NCI-H345 treated with DMSO at 0.1 percent for 48 hours (cell line): ENCODE measurements at regions not wholly inside any gene's neighbourhood (a gene's known extent, or its start where the extent isn't known, plus 50 kb on each side); places are given as distances from the start of the nearest gene placed in this dataset.
"Not testable (repeated sequence)": the region's sequence is repeated elsewhere in the genome, so short reads cannot be mapped to it uniquely, and the experiment has no call there.

ENCODE experiments used
- DNase-seq: peaks from one replicate; lab custom pipeline; 2025; ENCODE audit not compliant: unreplicated experiment; lab: John Stamatoyannopoulos, UW

DNA sequence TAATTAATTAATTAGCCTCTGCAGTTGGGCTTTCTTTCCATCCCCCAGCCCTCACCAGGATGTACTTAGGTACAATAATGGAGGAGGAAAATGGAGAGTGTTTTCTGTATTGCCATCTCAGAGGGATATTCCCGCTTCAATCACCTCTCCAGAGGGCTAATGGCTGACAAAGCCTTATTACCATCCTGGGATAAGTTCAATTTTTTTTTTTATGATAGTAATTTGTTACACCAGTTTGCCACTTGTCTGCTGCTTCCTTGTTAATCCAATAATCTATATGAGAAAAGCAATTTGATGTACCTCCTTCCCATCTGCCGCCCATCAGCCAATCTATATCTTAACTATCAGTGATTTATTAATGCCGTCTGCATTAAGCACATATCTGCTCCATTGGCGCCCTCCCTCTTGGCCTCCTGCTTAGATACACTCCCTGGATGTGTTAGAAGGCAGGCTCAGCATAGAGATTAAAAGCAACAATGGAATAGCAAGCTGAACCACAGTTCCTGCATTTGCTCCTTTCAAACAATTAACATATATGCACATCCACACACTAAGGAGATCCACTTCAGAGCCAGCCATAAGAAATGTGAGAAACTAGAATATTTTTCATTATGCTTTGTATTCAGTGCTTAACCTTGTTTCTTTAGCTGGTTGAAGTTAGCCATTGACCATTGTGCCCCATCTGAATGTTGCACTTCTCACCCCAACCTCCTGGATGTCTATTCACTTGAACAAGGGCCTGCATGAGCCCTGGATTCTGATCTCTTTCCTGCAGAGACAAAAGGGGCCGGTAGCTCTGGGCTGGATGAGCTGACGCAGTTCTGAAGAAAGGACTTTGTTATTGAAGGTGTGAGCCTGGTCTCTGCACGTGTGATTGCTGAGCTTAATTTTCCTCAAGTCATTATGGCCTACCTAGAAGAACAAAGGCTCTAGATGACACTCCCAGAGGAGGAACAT, 237.3 kb upstream of the GAP43 start:
- DNase-seq = no peak

DNA sequence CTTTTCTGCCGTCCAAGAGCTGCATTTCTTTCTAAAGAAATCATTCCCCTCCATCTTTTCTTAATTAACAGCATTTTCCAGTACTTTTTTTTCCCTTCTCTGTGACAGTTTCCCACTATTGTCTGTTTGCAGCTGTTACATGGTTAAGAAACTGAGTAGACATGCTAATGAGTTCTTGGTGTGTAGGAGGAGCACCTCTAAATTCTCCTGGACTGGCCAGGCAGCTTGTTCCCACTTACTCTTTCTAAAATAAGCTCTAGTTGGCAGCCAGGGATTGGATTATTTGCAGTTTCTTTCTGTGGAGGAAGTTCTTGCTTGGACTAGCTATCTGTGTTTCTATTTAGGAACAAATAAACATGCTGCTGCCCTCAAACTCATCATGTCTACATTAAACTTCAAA, 235.1 kb upstream of the GAP43 start:
- no peak for DNase-seq

DNA sequence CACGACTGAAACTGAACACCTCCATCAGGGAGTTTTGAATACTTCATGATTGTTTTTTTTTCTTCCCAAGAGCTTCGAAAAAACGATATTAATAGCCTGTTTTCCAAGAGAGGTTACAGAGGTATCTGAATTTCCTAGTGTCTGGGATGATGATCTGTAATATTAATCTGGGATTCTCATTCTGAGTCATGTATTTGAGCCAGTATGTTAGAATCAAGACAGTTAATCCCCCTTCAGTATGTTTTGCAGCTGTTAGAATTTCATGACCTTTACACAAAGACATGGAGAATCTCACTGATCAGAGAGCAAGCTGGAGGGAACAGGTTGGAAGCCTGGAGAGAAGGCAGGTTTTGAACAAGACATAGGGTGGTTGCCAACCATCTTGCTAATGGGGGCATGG, 234.5 kb upstream of the GAP43 start:
- DNase-seq = no peak

DNA sequence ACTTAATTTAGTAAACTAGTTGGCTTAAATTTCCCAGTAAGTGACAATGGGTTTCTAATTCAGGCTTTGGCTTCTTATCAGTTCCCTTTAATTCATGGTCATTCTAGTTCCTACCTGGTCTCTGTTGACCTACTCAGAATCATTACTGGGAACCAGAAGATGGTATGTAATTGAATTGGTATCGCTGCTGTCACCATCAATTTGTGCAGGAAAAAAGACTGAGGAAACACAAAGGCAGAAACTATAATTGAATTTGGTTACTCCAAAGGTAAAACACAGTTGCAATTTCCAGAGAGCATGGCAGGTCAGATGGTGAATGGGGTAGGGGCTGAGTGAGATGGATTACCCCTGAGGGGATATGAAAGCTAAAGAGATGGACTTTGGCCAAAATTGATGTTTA, 226.5 kb upstream of the GAP43 start:
- DNase-seq = no peak

DNA sequence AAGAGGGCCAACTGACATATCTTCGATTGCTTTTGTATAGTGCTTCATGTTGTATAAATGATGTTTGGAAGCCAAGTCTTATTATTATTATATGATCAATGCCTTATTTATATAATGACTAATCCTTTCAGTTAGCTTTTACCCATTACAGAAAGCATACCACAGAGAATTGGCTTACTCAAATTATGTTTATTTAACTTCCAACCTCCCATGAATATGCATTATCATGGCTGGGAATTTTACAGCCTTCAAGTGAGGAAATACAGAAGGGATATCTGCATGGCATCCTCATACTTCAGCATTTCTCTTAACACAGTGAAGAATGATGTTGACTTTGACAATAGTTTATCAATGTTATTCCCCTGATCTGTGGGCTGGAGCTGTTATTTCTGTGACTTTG, 225.9 kb upstream of the GAP43 start:
- DNase-seq = no peak

DNA sequence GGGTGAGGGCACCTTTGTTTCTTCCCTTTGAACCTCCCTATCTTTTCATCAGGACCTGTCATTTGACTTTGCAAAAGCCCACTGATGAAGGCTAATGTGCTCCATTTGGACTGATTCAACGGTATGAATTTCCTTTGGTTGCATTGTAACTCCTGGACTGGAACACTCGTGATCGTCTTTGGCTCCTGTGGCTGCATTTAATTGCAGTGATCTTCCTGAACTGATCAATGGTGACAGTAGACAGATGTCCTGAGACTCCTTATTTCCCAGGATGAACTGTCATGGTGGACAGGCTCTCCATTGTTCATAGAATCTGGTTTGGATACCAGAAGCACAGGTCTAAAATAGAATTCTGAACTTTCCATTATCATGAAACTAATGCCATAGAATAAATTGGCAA, 224.8 kb upstream of the GAP43 start:
- no peak for DNase-seq

DNA sequence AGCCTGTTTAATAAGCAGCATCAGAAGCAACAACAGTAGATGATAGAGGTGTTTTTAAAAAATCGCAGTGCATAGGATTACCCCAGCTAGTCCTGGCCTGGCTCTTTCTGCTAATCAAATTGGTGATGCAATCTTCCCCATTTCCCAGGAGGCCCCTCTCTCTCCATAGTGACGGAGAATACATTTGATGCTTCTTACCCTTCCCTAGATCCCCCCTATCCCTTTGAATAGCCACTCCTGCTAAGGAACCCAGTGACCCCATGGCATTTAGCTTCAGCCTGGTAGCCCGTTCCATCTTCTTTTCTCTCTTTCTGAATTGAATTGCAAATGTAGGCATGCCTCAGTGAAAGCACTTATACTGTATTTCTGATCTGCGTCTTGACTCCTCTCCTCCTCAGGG, 223.6 kb upstream of the GAP43 start:
- DNase-seq = no peak

DNA sequence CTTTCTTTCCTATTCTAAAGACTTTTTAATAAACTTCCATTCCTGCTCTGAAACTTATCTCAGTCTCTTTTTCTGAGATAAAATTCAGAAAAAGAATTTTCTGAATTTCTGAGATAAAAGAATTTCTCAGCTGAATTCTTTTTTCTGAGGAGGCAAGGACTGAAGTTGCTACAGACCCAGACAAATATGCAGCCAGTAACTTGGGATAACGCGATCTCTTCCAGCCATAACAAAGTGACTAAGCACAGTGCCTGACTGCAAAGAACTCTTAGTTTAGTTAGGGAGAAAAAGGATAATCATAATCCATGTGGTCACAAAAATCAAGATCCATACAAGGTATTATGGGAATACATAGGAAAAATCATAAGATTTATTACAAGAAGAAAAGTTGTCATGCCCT, 222.0 kb upstream of the GAP43 start:
- DNase-seq = no peak

DNA sequence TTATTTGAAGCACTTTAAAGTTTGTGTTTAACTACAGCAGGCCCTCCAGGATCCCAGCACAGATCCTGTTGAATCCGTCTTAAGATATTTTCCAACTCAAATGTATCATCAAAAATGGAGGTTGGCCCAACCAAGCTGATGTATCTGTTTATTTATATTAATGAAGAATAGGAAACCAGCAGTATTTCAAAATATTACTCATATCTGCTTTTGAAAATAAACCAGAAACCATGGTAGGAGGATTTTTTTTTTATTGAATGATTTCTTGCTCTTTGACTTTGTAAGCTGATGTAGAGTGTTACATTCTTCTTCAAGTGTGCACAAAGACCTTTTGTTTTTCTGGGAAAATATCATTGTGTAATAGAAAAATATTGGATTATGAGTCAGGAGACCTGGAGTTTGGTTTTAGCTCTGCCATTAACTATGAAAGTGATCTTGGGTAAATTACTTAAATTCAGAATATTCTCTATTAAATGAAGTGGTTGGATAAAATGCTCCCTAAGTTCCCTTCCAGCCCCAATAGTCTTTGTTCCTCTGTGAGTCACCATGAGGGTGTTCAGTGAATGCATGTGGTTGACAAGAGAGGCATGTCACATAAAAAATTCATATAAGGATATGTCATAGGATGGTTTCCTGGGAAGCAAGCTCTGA, 221.3 kb upstream of the GAP43 start:
- DNase-seq = no peak

DNA sequence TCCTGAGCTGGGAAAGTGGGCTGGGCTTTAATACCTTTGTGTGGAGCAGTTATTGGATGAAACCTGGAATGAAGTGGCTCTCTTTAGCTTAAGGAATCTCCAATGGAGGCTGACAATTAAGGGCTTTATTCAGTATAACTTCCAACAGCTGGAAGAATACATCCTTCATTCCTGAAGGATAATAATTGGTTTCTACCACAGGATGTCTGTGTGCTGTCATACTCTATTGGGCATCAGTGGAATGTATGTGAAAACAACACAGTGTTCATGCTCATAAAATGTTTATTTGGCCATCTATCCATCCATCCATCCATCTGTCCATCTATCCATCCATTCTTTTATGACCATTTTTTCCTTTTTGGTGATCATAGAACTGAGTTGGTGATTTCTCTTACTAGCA, 220.7 kb upstream of the GAP43 start:
- no peak for DNase-seq

DNA sequence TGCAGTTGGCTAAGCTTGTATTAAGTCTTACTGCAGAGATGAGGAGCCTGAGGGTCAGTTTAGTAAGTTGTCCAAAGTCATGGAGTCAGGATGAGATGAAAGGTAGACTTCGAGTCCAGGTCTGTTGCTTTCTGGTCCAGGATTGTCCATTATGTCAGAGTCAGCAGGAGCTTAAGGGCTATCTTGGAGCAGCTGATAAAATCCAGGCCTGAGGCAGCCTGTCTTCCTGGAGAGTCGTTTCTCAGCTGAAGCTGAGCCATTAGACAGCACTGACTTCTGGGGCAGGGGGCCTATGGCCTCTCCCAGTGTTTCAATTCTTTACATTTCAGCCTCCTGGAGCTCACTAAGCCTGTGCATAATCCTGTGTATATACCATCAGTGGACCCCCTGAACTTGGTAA, 219.5 kb upstream of the GAP43 start:
- no peak for DNase-seq

DNA sequence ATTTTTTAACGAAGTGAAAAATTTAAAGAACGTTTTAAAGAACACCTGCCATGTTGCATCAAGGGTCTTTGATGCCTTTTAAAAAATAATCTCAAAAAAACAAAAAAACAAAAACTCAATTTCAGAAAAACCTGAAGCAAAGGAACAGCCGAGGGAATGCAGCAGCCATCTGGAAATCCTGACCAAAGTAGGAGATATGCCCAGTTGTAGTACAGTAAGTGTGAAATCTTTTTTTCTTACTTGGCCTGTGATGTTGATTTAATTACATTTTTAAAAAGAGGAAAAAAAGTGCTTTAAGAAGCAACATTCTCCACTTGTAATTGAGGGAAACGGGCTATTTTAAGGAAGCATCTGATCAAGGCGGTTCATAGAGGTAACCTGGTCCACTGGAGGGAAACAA, 213.7 kb upstream of the GAP43 start:
- DNase-seq = no peak

DNA sequence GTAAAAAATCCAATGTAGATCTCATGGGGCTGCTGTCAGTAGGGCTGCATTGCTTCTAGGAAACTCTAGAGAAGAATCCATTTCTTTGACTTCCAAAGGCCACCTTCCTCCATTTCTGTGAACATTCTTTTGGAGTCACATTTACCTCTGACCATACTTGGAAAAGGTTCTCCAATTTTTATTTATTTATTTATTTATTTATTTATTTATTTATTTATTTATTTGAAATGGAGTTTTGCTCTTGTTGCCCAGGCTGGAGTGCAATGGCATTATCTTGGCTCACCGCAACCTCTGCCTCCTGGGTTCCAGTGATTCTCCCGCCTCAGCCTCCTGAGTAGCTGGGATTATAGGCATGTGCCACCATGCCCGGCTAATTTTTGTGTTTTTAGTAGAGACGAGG, 208.7 kb upstream of the GAP43 start:
- not testable (repeated sequence) for DNase-seq

DNA sequence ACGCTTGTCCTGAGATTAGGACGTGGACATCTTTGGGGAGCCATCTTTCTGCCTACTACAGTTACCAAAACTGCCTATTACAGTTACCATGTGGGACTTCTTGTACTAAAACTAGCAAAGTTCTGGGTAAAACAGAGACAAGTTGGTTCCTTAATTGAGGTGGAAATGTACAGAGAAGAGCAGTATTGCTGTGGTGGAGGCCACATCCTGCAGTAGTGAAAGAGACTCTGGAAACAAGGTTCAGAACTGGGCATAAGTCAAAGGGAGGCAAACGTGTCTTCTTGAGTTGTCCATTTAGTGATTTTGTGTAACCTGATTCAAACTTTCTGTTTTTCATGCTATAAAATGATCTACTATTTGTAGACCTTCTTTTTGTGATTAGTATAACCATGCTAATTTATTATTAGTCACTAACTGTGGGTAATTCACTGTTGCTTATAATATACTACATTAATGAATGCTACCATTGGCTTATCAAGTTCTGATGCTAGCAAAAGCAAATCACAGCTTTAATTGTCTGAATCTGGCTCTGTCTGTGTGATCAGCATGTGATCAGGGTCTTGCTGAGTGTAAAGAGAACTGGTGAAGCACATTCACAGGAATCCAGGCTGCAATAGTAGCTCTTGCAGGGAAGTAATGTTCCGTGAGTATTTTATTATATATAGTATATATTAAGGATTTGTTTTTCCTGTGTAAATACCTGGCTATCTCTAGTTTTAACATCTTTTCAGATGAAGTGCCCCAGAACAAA, 207.9 kb upstream of the GAP43 start:
- no peak for DNase-seq

DNA sequence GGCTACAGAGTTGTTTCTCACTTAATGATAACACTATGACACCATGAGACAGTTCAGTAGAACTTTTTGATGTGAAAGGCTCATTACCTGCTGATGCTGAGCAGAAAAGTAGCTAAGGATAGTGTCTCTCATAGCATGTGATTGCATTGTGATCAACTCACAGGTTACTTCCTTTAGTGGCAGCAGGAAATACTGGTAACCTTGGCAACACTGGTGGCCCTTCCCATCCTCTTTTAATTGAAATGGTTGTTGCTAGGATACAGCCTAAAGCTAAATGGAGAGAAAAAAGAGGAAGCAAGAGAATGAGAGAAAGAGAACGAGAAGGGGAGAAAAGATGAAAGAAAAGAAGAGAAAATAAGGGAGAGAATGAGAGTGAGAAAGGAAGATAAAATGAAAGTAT, 204.7 kb upstream of the GAP43 start:
- DNase-seq = no peak

DNA sequence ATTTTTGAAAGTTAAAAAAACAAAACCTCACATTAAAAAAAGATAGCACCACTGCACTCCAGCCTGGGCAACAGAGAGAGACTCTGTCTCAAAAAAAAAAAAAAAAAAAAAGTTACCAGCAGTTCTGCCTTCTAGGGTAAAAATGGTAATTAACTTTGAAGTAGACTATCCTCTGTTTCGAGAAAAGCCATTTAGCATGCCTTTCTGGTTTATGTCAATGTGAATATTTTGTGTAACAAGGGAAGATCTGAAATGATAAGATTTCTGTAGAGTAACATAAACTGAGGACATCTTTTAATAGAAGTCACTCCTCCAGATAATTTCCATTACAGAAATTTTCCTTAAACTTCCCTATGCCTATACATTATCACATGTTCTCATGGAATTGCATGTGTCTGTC, 203.2 kb upstream of the GAP43 start:
- no peak for DNase-seq

DNA sequence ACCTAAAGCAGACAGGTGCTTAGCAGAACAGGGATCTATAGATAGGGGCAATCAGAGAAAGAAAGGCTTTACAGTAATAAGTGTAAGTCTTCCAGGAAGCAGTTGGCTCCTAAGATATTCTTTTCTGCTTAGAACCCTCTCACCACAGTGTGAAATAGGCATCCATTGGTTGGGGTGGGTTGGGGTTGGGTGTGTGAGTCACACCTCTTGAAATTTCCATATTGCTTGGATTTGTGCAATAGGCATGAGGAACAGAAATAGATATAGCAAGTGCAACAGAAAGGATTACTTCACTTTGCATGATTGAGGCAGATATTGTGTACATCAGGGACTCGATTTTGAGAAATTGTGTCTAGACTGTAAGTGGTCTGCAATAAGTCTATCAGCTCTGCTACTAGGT, 200.1 kb upstream of the GAP43 start:
- DNase-seq = no peak

DNA sequence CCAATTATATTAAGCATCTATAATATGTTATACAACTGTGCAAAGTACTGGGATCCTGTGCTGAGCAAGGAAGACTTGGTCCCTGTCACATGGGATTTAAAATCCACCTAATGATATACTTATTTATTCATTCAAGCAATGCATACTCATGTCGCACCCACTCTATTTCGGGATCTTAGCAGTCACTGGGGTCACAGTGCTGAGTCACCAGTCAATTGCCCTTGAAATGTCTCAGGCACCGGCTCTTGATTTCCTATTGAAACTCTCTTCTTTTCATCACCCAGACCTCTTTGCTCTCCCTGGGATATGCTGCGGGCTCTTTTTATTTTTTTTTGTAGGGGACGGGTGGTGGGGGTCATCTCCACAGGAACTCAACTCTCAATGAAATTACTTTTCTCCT, 194.5 kb upstream of the GAP43 start:
- DNase-seq = no peak

DNA sequence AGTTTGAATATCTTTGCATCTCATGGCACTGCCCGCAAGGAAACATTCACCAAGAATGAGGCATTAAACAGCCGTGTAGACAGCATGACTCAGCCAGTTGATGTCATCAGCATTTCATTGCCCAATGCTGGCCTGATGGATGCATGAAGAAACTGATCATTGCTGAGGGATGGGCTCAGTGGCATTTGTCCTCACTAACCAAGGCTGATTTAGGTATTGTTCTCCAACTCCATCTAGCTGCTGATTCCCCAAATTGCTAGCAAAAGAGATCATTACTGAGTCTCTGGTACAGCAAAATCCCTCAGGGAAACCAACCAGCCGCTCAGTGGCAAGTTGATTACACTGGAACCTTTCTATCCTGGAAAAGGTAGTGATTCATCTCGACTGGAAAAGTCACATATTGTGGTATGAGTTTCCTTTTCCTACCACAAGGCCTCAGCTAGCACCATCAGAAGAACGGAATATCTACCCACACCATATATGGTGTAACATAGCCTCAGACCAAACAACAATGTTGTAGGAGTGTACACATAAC, 186.5 kb upstream of the GAP43 start:
- no peak for DNase-seq

DNA sequence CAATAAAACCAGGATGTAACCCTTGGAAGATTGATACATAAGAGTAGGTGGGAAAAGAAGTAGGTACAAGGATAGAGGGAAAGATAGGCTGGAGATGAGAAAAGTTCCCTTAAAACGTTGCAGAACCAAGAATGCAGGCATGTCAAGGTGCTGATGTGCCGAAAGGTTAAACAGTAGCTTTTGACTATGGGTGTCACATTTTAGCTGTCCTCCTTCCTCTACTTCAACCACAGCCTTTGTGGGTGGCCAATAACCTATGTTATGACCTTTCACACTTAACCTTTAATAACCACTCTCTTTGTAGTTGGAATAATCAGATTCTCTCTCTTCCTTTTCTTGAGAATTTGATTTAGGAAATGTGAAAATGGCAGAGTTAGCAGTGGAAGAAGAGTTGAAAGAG, 184.5 kb upstream of the GAP43 start:
- no peak for DNase-seq

DNA sequence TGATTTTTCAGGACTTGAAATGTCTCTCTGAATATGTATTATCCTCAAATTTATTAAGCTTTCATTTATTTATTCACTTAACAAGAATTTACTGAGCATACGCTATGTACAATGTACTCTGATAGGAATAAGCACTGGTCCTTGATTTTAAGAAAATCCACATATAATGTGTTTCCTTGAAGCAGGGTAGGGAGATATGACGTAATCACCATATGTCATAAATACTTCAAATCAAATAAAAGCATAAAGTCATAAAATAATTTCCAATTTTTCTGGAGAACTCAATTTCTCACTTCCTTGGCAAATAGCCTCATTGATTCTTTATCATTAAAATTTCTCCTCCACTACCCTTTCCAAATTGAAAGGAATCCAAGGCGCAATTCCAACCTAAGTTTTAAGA, 177.8 kb upstream of the GAP43 start:
- no peak for DNase-seq

DNA sequence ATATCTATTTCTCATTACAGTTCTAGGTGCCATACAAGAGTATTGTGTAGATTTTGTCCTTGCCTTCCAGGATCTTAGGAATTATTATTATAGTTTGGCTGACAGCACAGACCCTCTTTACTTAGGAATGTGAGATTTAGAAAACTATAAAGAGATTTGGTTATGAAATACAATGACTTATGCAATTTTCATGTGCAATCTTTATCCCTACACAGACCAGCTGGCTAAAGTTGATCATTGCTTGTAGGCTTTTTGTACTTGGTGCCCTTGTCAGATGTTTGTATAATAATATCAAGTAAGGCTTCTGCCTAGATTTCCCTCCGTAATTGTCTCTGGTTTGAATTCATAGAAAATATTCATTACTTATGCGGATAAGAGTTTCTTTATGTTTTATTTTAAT, 174.5 kb upstream of the GAP43 start:
- DNase-seq = no peak
